Ishikawa (cell line): ENCODE measurements at regions not wholly inside any gene's neighbourhood (a gene's known extent, or its start where the extent isn't known, plus 50 kb on each side); places are given as distances from the start of the nearest gene placed in this dataset.

Source experiments
- CEBPB ChIP-seq: IDR thresholded peaks from 2 replicates; pipeline ENCODE4 v1.6.1; 2012
- CREB1 ChIP-seq: IDR thresholded peaks from 2 replicates; pipeline ENCODE4 v1.6.1; 2012; ENCODE audit warnings: low read depth
- EGR1 ChIP-seq: IDR thresholded peaks from 2 replicates; pipeline ENCODE4 v1.6.1; 2012
- EP300 ChIP-seq: IDR thresholded peaks from 2 replicates; pipeline ENCODE4 v1.6.1; 2012; ENCODE audit warnings: borderline replicate concordance
- FOXM1 ChIP-seq: IDR thresholded peaks from 2 replicates; pipeline ENCODE4 v1.6.1; 2012; ENCODE audit warnings: low read depth, borderline replicate concordance
- NFIC ChIP-seq: IDR thresholded peaks from 2 replicates; pipeline ENCODE4 v1.6.1; 2012
- RAD21 ChIP-seq: IDR thresholded peaks from 2 replicates; pipeline ENCODE4 v1.6.1; 2012; ENCODE audit warnings: low read depth
- REST ChIP-seq: IDR thresholded peaks from 2 replicates; pipeline ENCODE4 v1.6.1; 2012; ENCODE audit warnings: low read depth, mild to moderate bottlenecking
- TAF1 ChIP-seq: IDR thresholded peaks from 2 replicates; pipeline ENCODE4 v1.6.1; 2012; ENCODE audit warnings: low read depth, mild to moderate bottlenecking
- TCF12 ChIP-seq: IDR thresholded peaks from 2 replicates; pipeline ENCODE4 v1.6.1; 2012; ENCODE audit warnings: low read depth
- TEAD4 ChIP-seq: IDR thresholded peaks from 2 replicates; pipeline ENCODE4 v1.6.1; 2012
- USF1 ChIP-seq: IDR thresholded peaks from 2 replicates; pipeline ENCODE4 v1.6.1; 2012
- YY1 ChIP-seq: IDR thresholded peaks from 2 replicates; pipeline ENCODE4 v1.6.1; 2012; ENCODE audit warnings: low read depth
- ZBTB7A ChIP-seq: IDR thresholded peaks from 2 replicates; pipeline ENCODE4 v1.6.1; 2012; ENCODE audit warnings: low read depth
- TF ChIP-seq, protein P1 (sequence below): IDR thresholded peaks from 2 replicates; pipeline ENCODE4 v1.6.1; 2012

DNA sequence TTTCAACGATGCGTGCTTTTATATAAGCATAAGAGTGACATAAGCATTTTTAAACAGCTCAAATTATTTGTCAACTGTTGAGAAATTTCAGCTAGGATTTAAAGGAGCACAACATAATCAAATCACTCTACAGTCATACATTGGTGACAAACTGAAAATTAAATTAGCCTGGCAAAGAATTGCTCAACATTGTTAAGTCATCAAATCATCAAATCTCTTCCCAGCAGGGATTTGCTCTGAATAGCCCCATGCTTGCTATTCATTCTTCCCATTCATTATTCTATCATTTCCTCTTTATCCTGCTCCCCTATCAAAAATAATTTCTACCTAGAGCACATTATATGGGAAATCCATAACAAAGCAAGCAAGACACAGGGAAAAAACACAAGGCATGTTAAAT lies 198.7 kb upstream of the LUZP2 start:
- TF ChIP-seq CEBPB = no peak
- no peak for TF ChIP-seq TAF1
- no peak for TF ChIP-seq YY1
- TF ChIP-seq NFIC = no peak
- TF ChIP-seq EP300 = no peak
- TF ChIP-seq EGR1 = no peak
- TF ChIP-seq REST = no peak
- no peak for TF ChIP-seq FOXM1

- TF ChIP-seq REST (no peak), YY1 (no peak), EGR1 (no peak), ZBTB7A (no peak), CREB1 (no peak), RAD21 (no peak), TCF12 (no peak), CEBPB (no peak), NFIC (no peak)
Measured at GRCh38 chr11:24311974-24312373, 184.9 kb upstream of the LUZP2 start.

DNA sequence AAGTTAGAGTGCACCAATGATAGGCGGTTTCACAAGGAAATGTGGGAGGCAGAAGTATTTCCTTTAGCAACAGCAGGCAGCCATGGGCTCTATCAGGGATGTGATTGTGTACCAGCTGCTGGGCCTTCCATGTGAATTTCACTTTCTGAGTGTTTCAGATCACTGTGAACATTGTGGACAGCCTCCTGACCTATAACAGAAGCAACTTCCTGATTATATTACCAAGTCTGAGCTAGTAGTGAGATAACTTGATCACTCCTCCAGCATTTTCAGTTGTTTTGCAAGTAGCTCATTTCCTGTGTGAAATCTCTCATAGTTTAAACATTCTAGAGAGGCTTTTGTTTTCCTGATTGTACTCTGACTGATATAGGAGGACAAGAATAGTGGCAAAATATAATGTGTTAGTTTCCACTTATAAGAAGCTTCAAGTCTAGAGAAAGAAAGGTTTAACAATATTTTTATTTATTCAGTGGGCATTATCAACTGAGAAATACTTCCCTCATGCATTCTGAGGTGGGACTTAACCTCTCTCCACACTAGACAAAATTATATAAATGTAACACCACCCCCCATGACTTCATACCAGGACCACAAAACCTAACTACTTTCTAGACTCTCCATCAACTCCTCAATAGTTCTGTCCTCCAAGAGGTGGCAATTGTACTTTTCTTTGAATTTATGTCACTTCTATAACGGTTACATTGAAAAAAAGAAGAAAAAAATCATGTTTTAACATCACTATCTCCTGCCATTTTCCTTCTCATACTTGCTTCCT lies 184.2 kb upstream of the LUZP2 start:
- TF ChIP-seq EGR1 (no peak), ZBTB7A (no peak), USF1 (no peak), YY1 (no peak), CREB1 (no peak), FOXM1 (no peak), NFIC (no peak), EP300 (no peak), CEBPB (no peak), TEAD4 (no peak), REST (no peak), TCF12 (no peak), RAD21 (no peak), TAF1 (no peak)
- TF ChIP-seq, protein P1, sequence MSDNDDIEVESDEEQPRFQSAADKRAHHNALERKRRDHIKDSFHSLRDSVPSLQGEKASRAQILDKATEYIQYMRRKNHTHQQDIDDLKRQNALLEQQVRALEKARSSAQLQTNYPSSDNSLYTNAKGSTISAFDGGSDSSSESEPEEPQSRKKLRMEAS = no peak

GRCh38 chr11:24321229-24321628 lies 175.6 kb upstream of the LUZP2 start:
- no peak for TF ChIP-seq EGR1
- no peak for TF ChIP-seq RAD21
- TF ChIP-seq CREB1 = no peak
- no peak for TF ChIP-seq FOXM1
- no peak for TF ChIP-seq TAF1
- TF ChIP-seq NFIC = no peak
- no peak for TF ChIP-seq EP300
- no peak for TF ChIP-seq YY1
- TF ChIP-seq TCF12 = no peak
- TF ChIP-seq, protein P1 = no peak
- TF ChIP-seq CEBPB = no peak
- TF ChIP-seq USF1 = no peak
